ENCODE measurements at regions not wholly inside any gene's neighbourhood (a gene's known extent, or its start where the extent isn't known, plus 50 kb on each side); places are given as distances from the start of the nearest gene placed in this dataset.

- no peak for TF ChIP-seq ZHX1 (CRISPR knock-in tag; IDR thresholded peaks at IDR 0.05; ENCODE audit: low read depth)
- TF ChIP-seq MAX (IDR thresholded peaks at IDR 0.05), result no peak
- no peak for TF ChIP-seq PRDM15 (CRISPR knock-in tag; IDR thresholded peaks at IDR 0.05)
- no peak for TF ChIP-seq SP4 (CRISPR knock-in tag; IDR thresholded peaks at IDR 0.05)
- TF ChIP-seq EZH2 (conservative IDR thresholded peaks at IDR 0.05; ENCODE audit: low read depth, low read length), result no peak
- no peak for TF ChIP-seq GTF2F1 (IDR thresholded peaks at IDR 0.05; ENCODE audit: low read length)
- no peak for TF ChIP-seq CTCF (CRISPR knock-in tag; IDR thresholded peaks at IDR 0.05)
- no peak for TF ChIP-seq ZNF737 (CRISPR knock-in tag; IDR thresholded peaks at IDR 0.05; ENCODE audit: borderline replicate concordance)
- no peak for TF ChIP-seq JUNB (CRISPR knock-in tag; IDR thresholded peaks at IDR 0.05; ENCODE audit: borderline replicate concordance)
- no peak for TF ChIP-seq SMARCC2 (IDR thresholded peaks at IDR 0.05)
- TF ChIP-seq ZNF616 (CRISPR knock-in tag; IDR thresholded peaks at IDR 0.05; ENCODE audit: low read depth), result no peak
- no peak for TF ChIP-seq CBX1 (IDR thresholded peaks at IDR 0.05; ENCODE audit: low read depth)
- no peak for TF ChIP-seq SMC3 (IDR thresholded peaks at IDR 0.05; ENCODE audit: low read length)
Observed at GRCh38 chr11:109731451-109731850, 309.5 kb downstream of the C11orf87 start.

All from HepG2 (cell line).